HG03159 (cell line): ENCODE measurements at regions not wholly inside any gene's neighbourhood (a gene's known extent, or its start where the extent isn't known, plus 50 kb on each side); places are given as distances from the start of the nearest gene placed in this dataset.

ENCODE experiments used
- ATAC-seq: cut with Tn5 transposase; IDR thresholded peaks from one replicate; pipeline ENCODE4 v1.9.1; 2021; ENCODE audit warnings: mild to moderate bottlenecking, moderate library complexity; ENCODE audit not compliant: unreplicated experiment

GRCh38 chr5:74143151-74143550 lies 497.4 kb downstream of the ENC1 start:
- ATAC-seq: no peak

- ATAC-seq: no peak
These were observed 499.5 kb downstream of the ENC1 start for GRCh38 chr5:74141053-74141452.

- no peak for ATAC-seq
These were observed 500.1 kb downstream of the ENC1 start for GRCh38 chr5:74140409-74140808.

GRCh38 chr5:74139589-74139988 lies 500.9 kb downstream of the ENC1 start:
- no peak for ATAC-seq

- no peak for ATAC-seq
These were observed 501.8 kb downstream of the ENC1 start for GRCh38 chr5:74138721-74139120.

GRCh38 chr5:74136276-74136825 lies 504.2 kb downstream of the ENC1 start:
- no peak for ATAC-seq

- no peak for ATAC-seq
These were observed 505.5 kb downstream of the ENC1 start for GRCh38 chr5:74135033-74135432.

GRCh38 chr5:74132485-74132884 lies 506.5 kb downstream of the ARHGEF28 start:
- no peak for ATAC-seq

GRCh38 chr5:74131250-74131649 lies 505.3 kb downstream of the ARHGEF28 start:
- ATAC-seq: no peak

- ATAC-seq: no peak
These were observed 504.3 kb downstream of the ARHGEF28 start for GRCh38 chr5:74130155-74130897.

- ATAC-seq: no peak
These were observed 501.7 kb downstream of the ARHGEF28 start for GRCh38 chr5:74127381-74128320.

- ATAC-seq: no peak
These were observed 500.3 kb downstream of the ARHGEF28 start for GRCh38 chr5:74126294-74126693.

GRCh38 chr5:74124826-74125225 lies 498.8 kb downstream of the ARHGEF28 start:
- ATAC-seq: no peak

GRCh38 chr5:74123929-74124328 lies 497.9 kb downstream of the ARHGEF28 start:
- ATAC-seq: no peak

GRCh38 chr5:74122979-74123590 lies 497.1 kb downstream of the ARHGEF28 start:
- no peak for ATAC-seq

GRCh38 chr5:74122175-74122574 lies 496.2 kb downstream of the ARHGEF28 start:
- no peak for ATAC-seq

GRCh38 chr5:74120585-74120984 lies 494.6 kb downstream of the ARHGEF28 start:
- no peak for ATAC-seq

- ATAC-seq: no peak
These were observed 492.1 kb downstream of the ARHGEF28 start for GRCh38 chr5:74118071-74118470.

- ATAC-seq: no peak
These were observed 491.0 kb downstream of the ARHGEF28 start for GRCh38 chr5:74116984-74117383.

- no peak for ATAC-seq
These were observed 490.3 kb downstream of the ARHGEF28 start for GRCh38 chr5:74116266-74116665.

- ATAC-seq: no peak
These were observed 487.9 kb downstream of the ARHGEF28 start for GRCh38 chr5:74113927-74114326.
